ENCODE measurements at regions not wholly inside any gene's neighbourhood (a gene's known extent, or its start where the extent isn't known, plus 50 kb on each side); places are given as distances from the start of the nearest gene placed in this dataset.

DNA sequence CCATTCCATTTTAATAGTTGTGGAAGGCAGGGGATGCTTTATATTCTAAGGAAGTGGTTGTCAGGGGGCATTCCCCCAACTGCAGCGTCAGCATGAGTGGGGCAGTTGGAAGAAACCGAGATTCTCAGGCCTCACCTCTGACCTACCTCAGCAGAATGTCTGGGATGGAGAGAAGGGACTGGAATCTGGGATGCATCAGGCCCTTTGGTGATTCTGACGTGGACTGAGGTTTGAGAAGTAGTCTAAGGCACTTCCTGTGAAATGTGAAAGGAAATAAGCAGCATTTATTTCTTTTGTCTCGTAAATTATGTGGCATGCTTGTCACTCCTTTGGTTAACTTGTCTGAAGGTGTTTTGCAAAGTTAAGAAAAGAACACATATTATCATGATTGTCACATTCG is 540.7 kb upstream of the NETO1 start:
- no peak for DNase-seq (ENCODE audit: extremely low read depth, low read depth)
- TF ChIP-seq, protein P1, sequence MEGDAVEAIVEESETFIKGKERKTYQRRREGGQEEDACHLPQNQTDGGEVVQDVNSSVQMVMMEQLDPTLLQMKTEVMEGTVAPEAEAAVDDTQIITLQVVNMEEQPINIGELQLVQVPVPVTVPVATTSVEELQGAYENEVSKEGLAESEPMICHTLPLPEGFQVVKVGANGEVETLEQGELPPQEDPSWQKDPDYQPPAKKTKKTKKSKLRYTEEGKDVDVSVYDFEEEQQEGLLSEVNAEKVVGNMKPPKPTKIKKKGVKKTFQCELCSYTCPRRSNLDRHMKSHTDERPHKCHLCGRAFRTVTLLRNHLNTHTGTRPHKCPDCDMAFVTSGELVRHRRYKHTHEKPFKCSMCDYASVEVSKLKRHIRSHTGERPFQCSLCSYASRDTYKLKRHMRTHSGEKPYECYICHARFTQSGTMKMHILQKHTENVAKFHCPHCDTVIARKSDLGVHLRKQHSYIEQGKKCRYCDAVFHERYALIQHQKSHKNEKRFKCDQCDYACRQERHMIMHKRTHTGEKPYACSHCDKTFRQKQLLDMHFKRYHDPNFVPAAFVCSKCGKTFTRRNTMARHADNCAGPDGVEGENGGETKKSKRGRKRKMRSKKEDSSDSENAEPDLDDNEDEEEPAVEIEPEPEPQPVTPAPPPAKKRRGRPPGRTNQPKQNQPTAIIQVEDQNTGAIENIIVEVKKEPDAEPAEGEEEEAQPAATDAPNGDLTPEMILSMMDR (IDR thresholded peaks at IDR 0.05; ENCODE audit: low read depth, low read length) = no peak

DNA sequence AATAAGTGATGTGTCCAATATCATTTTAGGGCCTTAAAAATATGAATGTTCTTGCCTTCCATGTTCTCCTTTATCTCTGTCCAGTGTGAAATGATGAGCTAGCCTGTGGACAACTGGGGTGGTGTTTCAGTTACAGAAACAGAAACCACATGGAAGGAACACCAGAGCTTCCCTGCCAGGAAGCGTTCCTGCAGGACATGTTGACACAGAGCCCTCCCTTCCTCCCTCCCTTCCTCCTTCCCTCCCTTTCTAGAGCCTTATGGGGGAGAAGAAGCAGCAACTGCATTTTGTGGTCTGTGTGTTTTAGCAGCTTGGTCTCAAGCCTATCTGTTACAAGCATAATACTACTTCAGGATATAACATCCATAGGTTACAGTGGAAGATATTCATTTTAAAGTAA is 539.7 kb upstream of the NETO1 start:
- TF ChIP-seq, protein P1 (IDR thresholded peaks at IDR 0.05; ENCODE audit: low read depth, low read length) = no peak
- no peak for DNase-seq (ENCODE audit: extremely low read depth, low read depth)

DNA sequence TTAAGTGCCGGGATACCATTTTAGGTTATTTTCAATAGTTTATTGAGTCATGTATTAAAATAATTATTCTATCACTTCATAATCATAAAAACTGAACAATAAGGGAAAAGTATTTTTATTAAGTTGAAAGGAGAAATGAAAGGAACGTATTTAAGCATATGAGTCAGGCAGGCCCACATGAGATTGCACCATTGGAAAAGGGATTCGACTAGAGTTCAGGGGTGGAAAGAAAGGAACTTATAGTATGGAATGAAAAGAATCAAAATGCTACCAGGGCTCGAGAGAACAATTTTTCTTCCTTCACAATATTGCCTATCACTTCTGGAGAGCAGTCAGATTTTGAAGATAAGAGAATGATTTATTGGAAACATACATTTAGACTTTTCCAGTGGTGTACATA is 516.5 kb upstream of the NETO1 start:
- no peak for DNase-seq (ENCODE audit: extremely low read depth, low read depth)
- TF ChIP-seq, protein P1 (IDR thresholded peaks at IDR 0.05; ENCODE audit: low read depth, low read length) = no peak

DNA sequence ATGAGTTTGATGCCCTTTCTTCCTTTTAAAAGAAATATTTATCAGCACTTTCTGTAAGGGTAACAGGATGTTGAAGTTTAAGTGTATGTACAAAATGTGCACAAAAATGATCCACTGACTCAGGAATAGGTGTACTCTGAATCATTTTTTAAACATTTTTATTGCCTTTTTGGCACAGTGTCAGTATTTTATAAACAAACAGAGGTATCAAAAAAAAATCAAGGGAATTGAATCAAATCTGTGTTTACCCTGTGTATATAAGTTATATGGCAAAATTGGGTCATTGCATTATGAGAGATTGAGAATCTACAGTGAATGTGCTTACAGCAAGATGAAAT is 513.9 kb upstream of the NETO1 start:
- no peak for DNase-seq (ENCODE audit: extremely low read depth, low read depth)
- TF ChIP-seq, protein P1 (IDR thresholded peaks at IDR 0.05; ENCODE audit: low read depth, low read length) = no peak

DNA sequence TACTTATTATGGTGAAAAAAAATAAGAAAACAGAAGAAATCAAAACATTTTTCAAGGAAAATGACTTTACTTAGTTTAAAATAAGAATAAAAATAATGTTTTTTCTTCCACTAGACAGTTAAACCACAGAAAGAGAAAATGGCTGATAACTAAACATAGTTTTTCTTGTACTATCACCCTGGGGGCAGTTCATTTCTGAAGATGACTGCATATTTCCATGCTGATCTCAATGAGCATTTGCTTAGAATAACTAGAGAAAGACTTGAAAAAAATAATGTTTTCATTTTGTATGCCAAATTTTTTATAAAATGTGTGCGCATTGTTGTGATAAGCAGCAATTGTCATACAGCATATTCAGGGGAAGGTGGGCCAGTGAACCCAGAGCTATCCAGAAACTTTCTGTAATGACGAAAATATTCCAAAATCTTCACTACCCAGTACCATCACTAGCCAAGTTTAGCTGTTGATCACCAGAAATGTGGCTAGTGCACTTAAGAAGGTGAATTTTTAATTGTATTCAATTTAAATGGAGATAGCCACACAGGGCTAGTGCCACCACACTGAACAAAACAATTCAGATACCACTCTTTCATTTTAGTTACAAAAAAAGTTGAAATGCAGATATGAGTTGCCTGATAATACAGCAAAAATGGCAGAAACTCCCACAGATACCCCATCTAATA is 513.4 kb upstream of the NETO1 start:
- TF ChIP-seq, protein P1 (IDR thresholded peaks at IDR 0.05; ENCODE audit: low read depth, low read length) = no peak
- no peak for DNase-seq (ENCODE audit: extremely low read depth, low read depth)

DNA sequence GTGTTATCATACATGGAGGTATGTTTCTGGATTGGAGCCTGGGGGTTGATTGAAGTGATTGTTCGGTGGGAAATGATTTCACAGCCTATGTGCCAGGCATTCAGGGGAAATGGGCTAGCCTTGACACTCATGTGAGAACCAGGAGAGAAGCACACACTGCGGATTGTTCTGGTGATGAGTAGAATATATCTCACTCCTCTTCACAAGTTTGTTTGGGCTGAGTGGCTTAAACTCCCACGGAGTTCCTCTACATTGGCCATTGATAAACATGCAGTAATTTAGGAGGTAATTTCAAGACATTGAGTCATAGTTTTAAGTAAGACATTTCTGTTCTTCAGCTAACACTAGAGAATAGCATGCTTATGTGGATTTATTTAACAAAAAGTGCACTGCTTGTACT is 498.9 kb upstream of the NETO1 start:
- no peak for DNase-seq (ENCODE audit: extremely low read depth, low read depth)
- TF ChIP-seq, protein P1 (IDR thresholded peaks at IDR 0.05; ENCODE audit: low read depth, low read length) = no peak

DNA sequence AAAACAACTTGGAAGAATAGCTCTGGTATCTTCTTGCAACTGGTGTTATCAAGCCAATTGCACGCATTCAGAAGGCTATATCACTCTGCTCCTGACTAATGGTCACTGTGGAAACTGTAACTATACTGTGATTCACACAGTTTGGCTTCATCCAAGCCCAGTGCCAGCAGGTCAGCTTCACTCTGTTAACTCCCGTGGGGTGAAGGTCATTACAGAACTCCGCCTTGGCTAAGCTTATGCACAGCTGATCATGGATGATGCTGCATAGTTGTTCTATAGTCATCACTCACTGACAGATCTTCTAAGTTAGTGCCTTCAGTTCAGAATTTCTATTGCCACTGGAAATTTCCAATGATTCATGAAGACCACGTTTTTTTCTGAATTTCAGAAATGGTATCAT is 497.2 kb upstream of the NETO1 start:
- peak; percentile 11 for DNase-seq (ENCODE audit: extremely low read depth, low read depth)
- TF ChIP-seq, protein P1 (IDR thresholded peaks at IDR 0.05; ENCODE audit: low read depth, low read length) = no peak
